ENCODE measurements at regions not wholly inside any gene's neighbourhood (a gene's known extent, or its start where the extent isn't known, plus 50 kb on each side); places are given as distances from the start of the nearest gene placed in this dataset.

- Histone ChIP-seq H3K4me3 (no peak overlapping the region), H3K27ac (no peak overlapping the region), H3K27me3 (no peaks in the 10 kb centered on the region), H3K9me3 (no peaks in the 10 kb centered on the region), H3K4me1 (no peaks in the 10 kb centered on the region), H3K36me3 (ENCODE audit: low read depth, missing control alignments) (no peaks in the 10 kb centered on the region)
- no peak for TF ChIP-seq CTCF (IDR thresholded peaks at IDR 0.05)
- no peak for TF ChIP-seq POLR2A (IDR thresholded peaks at IDR 0.05)
- no peak for DNase-seq
- 89 to 91% methylated on average over 2 of the region's 2 CpGs for WGBS, 2 donors
- intact Hi-C loops (cut with DNase I; ENCODE audit: low total_unique reads) = no loop called here
Observed at GRCh38 chr7:17544401-17544800, 245.9 kb downstream of the AHR start.

- Histone ChIP-seq H3K27me3 (no peaks in the 10 kb centered on the region), H3K36me3 (ENCODE audit: low read depth, missing control alignments) (no peaks in the 10 kb centered on the region), H3K4me3 (no peak overlapping the region), H3K9me3 (no peaks in the 10 kb centered on the region), H3K4me1 (no peaks in the 10 kb centered on the region), H3K27ac (no peak overlapping the region)
- intact Hi-C loops (cut with DNase I; ENCODE audit: low total_unique reads) = no loop called here
- DNase-seq = no peak
- TF ChIP-seq POLR2A (IDR thresholded peaks at IDR 0.05) = no peak
- TF ChIP-seq CTCF (IDR thresholded peaks at IDR 0.05) = no peak
Observed at GRCh38 chr7:17545348-17545747, 246.9 kb downstream of the AHR start.

- Histone ChIP-seq H3K4me3 (no peak overlapping the region), H3K27me3 (no peaks in the 10 kb centered on the region), H3K36me3 (ENCODE audit: low read depth, missing control alignments) (no peaks in the 10 kb centered on the region), H3K27ac (no peak overlapping the region), H3K9me3 (no peaks in the 10 kb centered on the region), H3K4me1 (no peaks in the 10 kb centered on the region)
- intact Hi-C loops (cut with DNase I; ENCODE audit: low total_unique reads) = no loop called here
- WGBS, 2 donors = 55 to 59% methylated on average over 3 of the region's 3 CpGs
- TF ChIP-seq POLR2A (IDR thresholded peaks at IDR 0.05) = no peak
- TF ChIP-seq CTCF (IDR thresholded peaks at IDR 0.05) = no peak
- no peak for DNase-seq
Observed at GRCh38 chr7:17546189-17546588, 247.7 kb downstream of the AHR start.

GRCh38 chr7:17546592-17546991 lies 248.1 kb downstream of the AHR start:
- H3K27me3 ChIP-seq = no peaks in the 10 kb centered on the region
- no peaks in the 10 kb centered on the region for H3K9me3 ChIP-seq
- no peak overlapping the region for H3K4me3 ChIP-seq
- no peaks in the 10 kb centered on the region for H3K36me3 ChIP-seq (ENCODE audit: low read depth, missing control alignments)
- 87 to 88% methylated on average over 1 of the region's 1 CpG for WGBS, 2 donors
- H3K27ac ChIP-seq = no peak overlapping the region
- intact Hi-C loops (cut with DNase I; ENCODE audit: low total_unique reads) = no loop called here
- DNase-seq = no peak
- H3K4me1 ChIP-seq = no peaks in the 10 kb centered on the region
- no peak for TF ChIP-seq CTCF (IDR thresholded peaks at IDR 0.05)
- no peak for TF ChIP-seq POLR2A (IDR thresholded peaks at IDR 0.05)

- H3K27ac ChIP-seq = no peak overlapping the region
- WGBS, 2 donors = 63 to 64% methylated on average over 4 of the region's 4 CpGs
Observed at GRCh38 chr7:17548014-17548653, 249.7 kb downstream of the AHR start.

More at GRCh38 chr7:17548014-17548653, 249.7 kb downstream of the AHR start:
- Histone ChIP-seq H3K27me3 (no peaks in the 10 kb centered on the region), H3K9me3 (no peaks in the 10 kb centered on the region), H3K4me3 (no peak overlapping the region), H3K4me1 (no peaks in the 10 kb centered on the region), H3K36me3 (ENCODE audit: low read depth, missing control alignments) (no peaks in the 10 kb centered on the region)
- no peak for DNase-seq
- TF ChIP-seq POLR2A (IDR thresholded peaks at IDR 0.05) (no peak), CTCF (IDR thresholded peaks at IDR 0.05) (no peak)
- intact Hi-C loops (cut with DNase I; ENCODE audit: low total_unique reads) = no loop called here
